ENCODE measurements at regions not wholly inside any gene's neighbourhood (a gene's known extent, or its start where the extent isn't known, plus 50 kb on each side); places are given as distances from the start of the nearest gene placed in this dataset.

GRCh38 chr5:38071831-38072694 is 186.3 kb upstream of the EGFLAM start:
- Histone ChIP-seq H3K4me3 (ENCODE audit: low read depth, low read length) (no peak overlapping the region), H3K27ac (no peak overlapping the region), H3K36me3 (no peaks in the 10 kb centered on the region), H3K27me3 (ENCODE audit: insufficient read depth, low read depth, severe bottlenecking) (no peaks in the 10 kb centered on the region), H3K9me3 (ENCODE audit: severe bottlenecking) (no peaks in the 10 kb centered on the region)
- no peak for TF ChIP-seq CTCF (IDR thresholded peaks at IDR 0.05; ENCODE audit: low read depth, low read length)
- DNase-seq: no peak

GRCh38 chr5:38070304-38070950 is 187.9 kb upstream of the EGFLAM start:
- H3K9me3 ChIP-seq (ENCODE audit: severe bottlenecking): no peaks in the 10 kb centered on the region
- H3K27ac ChIP-seq: no peak overlapping the region
- TF ChIP-seq CTCF (IDR thresholded peaks at IDR 0.05; ENCODE audit: low read depth, low read length): no peak
- H3K36me3 ChIP-seq: no peaks in the 10 kb centered on the region
- no peaks in the 10 kb centered on the region for H3K27me3 ChIP-seq (ENCODE audit: insufficient read depth, low read depth, severe bottlenecking)
- H3K4me3 ChIP-seq (ENCODE audit: low read depth, low read length): no peak overlapping the region
- no peak for DNase-seq

- Histone ChIP-seq H3K27ac (peak overlapping the region; percentile 66), H3K9me3 (ENCODE audit: severe bottlenecking) (no peaks in the 10 kb centered on the region), H3K36me3 (no peaks in the 10 kb centered on the region), H3K4me3 (ENCODE audit: low read depth, low read length) (no peak overlapping the region), H3K27me3 (ENCODE audit: insufficient read depth, low read depth, severe bottlenecking) (no peaks in the 10 kb centered on the region)
- no peak for DNase-seq
- no peak for TF ChIP-seq CTCF (IDR thresholded peaks at IDR 0.05; ENCODE audit: low read depth, low read length)
Measured at GRCh38 chr5:38069360-38069759, 189.0 kb upstream of the EGFLAM start.

GRCh38 chr5:38060354-38060753 is 198.0 kb upstream of the EGFLAM start:
- Histone ChIP-seq H3K9me3 (ENCODE audit: severe bottlenecking) (no peaks in the 10 kb centered on the region), H3K36me3 (no peaks in the 10 kb centered on the region), H3K4me3 (ENCODE audit: low read depth, low read length) (no peak overlapping the region), H3K27me3 (ENCODE audit: insufficient read depth, low read depth, severe bottlenecking) (no peaks in the 10 kb centered on the region), H3K27ac (no peak overlapping the region)
- no peak for TF ChIP-seq CTCF (IDR thresholded peaks at IDR 0.05; ENCODE audit: low read depth, low read length)
- DNase-seq: no peak

- H3K9me3 ChIP-seq (ENCODE audit: severe bottlenecking): no peaks in the 10 kb centered on the region
Measured at GRCh38 chr5:38059876-38060275, 198.5 kb upstream of the EGFLAM start.

More at GRCh38 chr5:38059876-38060275, 198.5 kb upstream of the EGFLAM start:
- Histone ChIP-seq H3K27ac (no peak overlapping the region), H3K36me3 (no peaks in the 10 kb centered on the region), H3K27me3 (ENCODE audit: insufficient read depth, low read depth, severe bottlenecking) (no peaks in the 10 kb centered on the region), H3K4me3 (ENCODE audit: low read depth, low read length) (no peak overlapping the region)
- TF ChIP-seq CTCF (IDR thresholded peaks at IDR 0.05; ENCODE audit: low read depth, low read length): no peak
- no peak for DNase-seq

Data from WERI-Rb-1 (cell line).